Uterus (tissue), 2 donors: ENCODE measurements at regions not wholly inside any gene's neighbourhood (a gene's known extent, or its start where the extent isn't known, plus 50 kb on each side); places are given as distances from the start of the nearest gene placed in this dataset.

Experiments used
- CTCF ChIP-seq, 4 experiments: fragments of 200-600 bp in 2 of 4; fragments of 450-650 bp in 2 of 4; sonication (generic) in 2 of 4; IDR thresholded peaks; one replicate each; pipeline ENCODE4 v1.5.1; 2016 to 2019; ENCODE audit warnings: antibody characterized with exemption in 4 of 4, mild to moderate bottlenecking in 2 of 4, moderate library complexity in 1 of 4
- POLR2A ChIP-seq, 2 donors: fragments of 450-650 bp; IDR thresholded peaks; one replicate each; pipeline ENCODE4 v1.6.1; 2016; ENCODE audit warnings: antibody characterized with exemption in 2 of 2, mild to moderate bottlenecking in 1 of 2, moderate library complexity in 1 of 2

- TF ChIP-seq CTCF (IDR thresholded peaks at IDR 0.05) (no peak), POLR2A (IDR thresholded peaks at IDR 0.05) (no peak)
These were observed 1141.3 kb downstream of the BRINP3 start for GRCh38 chr1:189336115-189337100.
